HG03175 (cell line): ENCODE measurements at regions not wholly inside any gene's neighbourhood (a gene's known extent, or its start where the extent isn't known, plus 50 kb on each side); places are given as distances from the start of the nearest gene placed in this dataset.

Experiments
- ATAC-seq: cut with Tn5 transposase; IDR thresholded peaks from one replicate; pipeline ENCODE4 v1.9.1; 2021; ENCODE audit warnings: mild to moderate bottlenecking, moderate library complexity; ENCODE audit not compliant: unreplicated experiment

GRCh38 chr9:99361817-99362216 lies 139.7 kb downstream of the SEC61B start:
- ATAC-seq: no peak

- no peak for ATAC-seq
These were observed 140.2 kb downstream of the SEC61B start for GRCh38 chr9:99362321-99362720.

- no peak for ATAC-seq
These were observed 141.4 kb downstream of the SEC61B start for GRCh38 chr9:99363509-99363908.

- no peak for ATAC-seq
These were observed 143.3 kb downstream of the SEC61B start for GRCh38 chr9:99365233-99365980.

DNA sequence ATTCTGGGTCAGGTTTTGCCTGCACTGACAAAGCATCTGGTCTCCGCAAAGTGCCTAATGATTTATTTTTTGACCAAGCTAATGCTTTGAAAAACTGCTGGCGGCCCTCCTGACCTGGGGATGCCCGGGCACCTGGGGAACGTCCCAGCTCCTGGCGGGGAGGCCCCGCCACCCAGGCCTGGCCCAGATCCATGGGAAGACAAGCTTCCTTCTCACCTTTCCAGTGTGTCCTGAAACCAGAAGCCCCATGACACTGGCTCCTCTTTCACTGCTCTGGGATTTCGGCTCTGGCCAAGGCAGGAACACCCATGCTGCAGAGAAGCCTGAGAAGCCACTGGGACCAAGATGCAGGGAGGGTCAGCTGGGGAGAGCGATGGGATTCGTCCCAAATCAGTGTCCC lies 144.1 kb downstream of the SEC61B start:
- ATAC-seq: no peak

DNA sequence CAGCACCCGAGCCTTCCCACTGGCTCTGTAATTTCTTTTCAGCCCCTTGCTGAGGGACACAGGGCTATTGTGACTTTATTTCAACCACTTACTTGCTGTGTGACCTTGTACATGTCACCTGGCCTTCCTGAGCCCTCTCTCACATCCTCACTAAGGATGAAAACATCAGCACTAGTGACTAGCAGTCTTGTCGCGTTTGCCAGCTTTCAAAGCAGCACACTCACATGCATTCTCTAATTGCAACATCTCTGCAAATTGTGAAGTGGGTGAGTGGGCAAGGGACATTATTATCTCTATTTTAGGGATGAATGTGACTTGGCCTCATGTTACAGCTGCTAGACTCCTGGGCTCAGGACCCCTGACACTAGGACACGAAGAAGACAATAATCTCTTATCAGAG lies 144.5 kb downstream of the SEC61B start:
- no peak for ATAC-seq

- ATAC-seq: peak; percentile 51
These were observed 146.6 kb downstream of the SEC61B start for GRCh38 chr9:99368341-99369326.

DNA sequence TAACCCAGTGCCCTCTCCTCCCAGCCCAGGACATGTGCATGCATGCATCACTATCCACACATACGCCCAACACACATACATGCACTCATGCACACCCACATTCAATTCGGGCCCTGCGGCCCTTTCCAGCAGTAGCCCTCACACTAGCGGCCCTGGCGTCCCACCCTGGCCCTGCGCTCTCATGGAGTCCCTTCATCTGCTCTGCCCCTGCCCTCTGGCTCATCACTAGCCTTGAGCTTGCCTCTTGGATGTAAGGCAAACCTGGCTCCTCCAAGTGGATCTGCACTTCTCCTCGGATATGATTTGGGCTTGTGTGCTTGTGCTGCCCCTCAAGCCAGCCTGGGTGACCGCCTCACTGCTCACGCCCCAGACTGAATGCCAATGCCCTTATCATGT lies 147.2 kb downstream of the SEC61B start:
- ATAC-seq: no peak

DNA sequence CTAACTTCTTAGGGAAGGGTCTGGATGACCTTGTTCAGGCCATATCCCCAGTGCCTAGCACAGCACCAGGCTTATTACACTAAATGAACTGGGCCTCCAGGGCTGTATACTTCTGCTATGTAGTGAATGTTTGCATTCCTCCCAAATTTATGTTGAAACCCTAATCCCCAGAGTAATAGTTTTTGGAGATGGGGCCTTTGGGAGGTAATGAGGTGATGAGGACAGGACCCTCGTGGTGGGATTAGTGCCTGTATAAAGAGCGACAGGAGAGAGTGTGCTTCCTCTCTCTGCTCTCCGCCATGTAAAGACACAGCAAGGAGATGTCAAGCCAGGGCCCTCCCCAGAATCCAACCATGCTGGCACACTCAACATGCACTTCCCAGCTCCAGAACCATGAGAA lies 148.3 kb downstream of the SEC61B start:
- ATAC-seq: no peak

GRCh38 chr9:99371376-99371775 lies 149.3 kb downstream of the SEC61B start:
- ATAC-seq: no peak

- ATAC-seq: no peak
These were observed 151.8 kb downstream of the SEC61B start for GRCh38 chr9:99373912-99374311.

GRCh38 chr9:99374793-99375192 lies 152.7 kb downstream of the SEC61B start:
- ATAC-seq: no peak

DNA sequence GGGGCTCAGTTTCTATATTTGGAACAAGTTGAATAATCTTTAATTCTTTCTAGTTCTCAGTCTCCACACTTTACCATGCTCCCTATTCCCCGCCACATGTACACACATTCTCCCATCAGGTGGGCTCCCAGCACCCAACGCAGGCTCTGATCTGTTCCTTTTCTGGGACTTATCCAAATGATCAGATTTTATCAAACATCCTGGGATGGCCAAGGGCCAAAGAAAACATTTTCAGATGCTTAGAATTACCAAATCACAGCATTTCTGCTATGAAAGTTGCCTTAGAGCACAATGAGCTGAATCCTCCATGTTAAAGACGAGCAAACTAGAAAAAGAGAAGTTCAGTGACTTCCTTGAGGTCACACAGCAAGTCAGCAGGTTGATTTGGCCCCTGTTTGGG lies 153.4 kb downstream of the SEC61B start:
- no peak for ATAC-seq

- no peak for ATAC-seq
These were observed 156.0 kb downstream of the SEC61B start for GRCh38 chr9:99377790-99378775.

DNA sequence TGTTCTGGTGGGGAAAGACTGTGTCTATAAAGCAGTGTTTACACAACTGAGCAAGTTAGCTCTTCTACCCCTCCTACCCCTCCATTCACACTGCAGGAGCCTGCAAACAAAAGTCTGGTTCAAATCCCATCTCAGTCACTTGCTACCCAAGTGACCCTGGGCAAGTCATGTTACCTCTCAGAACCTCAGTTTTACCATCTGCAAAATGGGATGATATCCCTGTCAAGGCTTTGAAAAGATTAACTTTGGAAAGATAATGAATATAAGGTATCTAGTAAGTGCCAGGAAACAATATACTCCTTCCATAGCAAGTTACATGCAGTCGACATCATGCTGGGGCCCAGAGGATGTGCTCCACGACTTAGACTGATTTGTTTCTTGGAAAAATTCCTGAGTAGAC lies 161.5 kb downstream of the SEC61B start:
- ATAC-seq: no peak

DNA sequence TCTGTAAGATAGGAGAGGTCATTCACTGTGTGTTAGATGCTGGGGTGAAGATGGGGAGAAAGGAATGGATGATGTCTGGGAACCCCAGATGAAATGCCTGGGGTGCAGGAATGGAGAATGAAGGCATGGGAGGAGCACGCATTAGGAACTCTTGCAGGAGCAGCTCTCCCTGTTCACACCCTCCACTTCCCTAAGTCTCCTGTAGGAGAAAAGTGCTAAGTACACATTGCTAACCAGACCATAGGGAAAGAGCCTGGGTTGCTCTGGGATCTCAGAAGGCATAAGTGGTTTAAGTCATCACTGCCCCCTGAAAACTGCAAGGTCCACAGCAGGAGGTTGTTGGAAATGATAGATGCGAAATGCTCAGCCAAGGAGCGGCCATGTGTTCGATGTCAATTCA lies 163.1 kb downstream of the SEC61B start:
- ATAC-seq: no peak

DNA sequence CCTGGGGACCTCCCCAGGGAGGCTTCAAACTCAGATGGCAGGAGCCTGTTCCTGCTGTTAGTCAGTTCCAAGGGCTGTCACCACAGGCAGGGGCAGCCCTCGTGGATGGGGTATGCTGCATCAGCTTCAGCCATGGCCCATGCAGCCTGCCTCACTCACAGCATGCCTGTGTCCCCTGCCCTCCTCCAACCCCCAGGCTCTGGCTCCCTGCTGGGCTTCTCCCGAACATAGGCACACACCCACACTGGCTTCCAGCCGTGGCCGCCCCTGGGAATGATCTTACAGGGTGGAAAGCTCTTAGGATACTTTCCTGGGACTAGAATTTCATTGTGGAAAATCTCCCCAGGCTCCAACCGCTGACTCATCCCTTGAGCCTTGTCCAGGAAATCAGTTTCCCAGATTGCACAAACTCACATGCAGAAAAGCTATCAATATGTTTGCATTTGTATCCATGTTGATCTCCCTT lies 163.8 kb downstream of the SEC61B start:
- no peak for ATAC-seq

DNA sequence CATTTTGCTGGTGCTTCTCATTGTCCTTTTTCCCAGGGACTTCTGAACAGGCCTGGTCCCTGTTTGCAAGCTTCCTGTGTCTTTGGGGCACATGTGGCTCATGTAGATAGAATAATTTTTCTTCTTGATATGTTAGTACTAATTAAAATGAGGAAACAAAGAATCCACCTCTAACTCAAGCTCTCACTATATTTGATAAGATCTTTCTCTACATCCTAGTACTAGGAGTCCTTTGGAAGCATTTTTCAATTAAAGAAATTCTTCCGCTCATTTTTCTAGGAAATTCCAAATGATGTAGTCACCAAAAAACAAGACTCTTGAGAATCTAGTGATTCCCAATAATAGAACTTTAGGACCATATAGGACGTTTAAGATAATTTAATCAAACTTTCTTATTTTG lies 165.3 kb downstream of the SEC61B start:
- ATAC-seq: no peak

DNA sequence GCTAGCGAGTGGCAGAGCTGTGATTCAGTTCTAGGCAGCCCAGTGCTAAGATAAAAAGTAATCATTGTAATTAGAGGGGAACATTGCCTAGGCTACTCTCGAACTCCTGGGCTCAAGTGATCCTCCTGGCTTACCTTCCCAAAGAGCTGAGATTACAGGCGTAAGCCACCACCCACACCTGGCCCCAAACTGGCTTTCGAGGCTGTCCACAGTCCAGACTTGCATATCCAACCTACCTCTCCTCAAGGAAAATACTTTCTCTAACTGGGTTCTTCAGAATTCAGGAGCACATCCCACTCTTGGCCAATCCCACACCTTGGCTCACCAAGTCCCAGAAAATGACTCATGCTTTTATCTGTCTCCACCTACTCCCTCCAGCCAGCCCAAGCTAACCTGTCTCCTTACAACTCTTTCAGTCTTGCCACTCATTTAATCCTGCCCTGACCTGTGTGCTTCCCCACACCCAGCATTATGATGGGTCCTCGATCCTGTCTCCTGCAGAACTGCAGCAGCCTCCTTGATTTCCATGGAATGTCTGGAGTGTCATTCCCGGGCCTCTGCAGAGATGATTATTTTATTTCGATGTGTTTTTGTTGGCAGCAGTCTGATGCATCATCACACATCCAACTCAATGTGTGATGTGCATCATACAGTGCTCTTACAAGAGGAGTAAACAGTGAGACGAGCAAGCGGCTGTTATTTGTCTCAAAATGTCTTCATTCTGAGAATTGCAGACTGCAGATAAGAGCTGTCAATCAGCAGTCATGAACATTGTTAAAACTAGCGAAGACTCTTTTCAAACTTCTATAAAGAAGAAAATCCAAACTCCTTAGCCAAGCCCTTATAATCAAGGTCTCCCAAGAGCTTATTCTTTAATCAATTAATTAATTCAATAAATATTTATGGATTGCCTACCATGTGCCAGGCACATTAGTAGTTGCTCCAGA lies 167.3 kb downstream of the SEC61B start:
- ATAC-seq: no peak
